ENCODE measurements at regions not wholly inside any gene's neighbourhood (a gene's known extent, or its start where the extent isn't known, plus 50 kb on each side); places are given as distances from the start of the nearest gene placed in this dataset.

DNA sequence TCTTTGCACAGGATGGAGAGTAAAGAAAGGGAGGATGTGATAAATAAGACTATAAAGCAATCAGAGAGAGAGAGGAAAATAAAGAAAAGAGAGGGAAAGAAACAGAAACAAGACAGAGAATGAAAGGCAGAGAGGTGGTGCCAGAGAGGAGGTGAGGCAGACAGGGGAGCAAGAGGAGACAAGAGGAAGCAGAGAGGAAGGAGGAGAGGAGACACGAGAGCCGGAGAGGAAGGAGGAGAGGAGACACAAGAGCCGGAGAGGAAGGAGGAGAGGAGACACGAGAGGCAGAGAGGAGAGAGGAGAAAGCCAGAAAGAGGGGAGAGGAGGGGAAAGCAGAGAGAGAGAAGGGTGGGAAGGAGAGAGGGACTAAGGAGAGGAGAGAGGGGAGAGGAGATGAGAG is 125.2 kb downstream of the PAPOLA start:
- TF ChIP-seq CTCF (conservative IDR thresholded peaks at IDR 0.05): no peak
- H3K27ac ChIP-seq: no peak overlapping the region

- TF ChIP-seq CTCF (conservative IDR thresholded peaks at IDR 0.05): no peak
- no peak overlapping the region for H3K27ac ChIP-seq
Measured at GRCh38 chr14:96627811-96628775, 125.9 kb downstream of the PAPOLA start.

- no peak overlapping the region for H3K27ac ChIP-seq
- TF ChIP-seq CTCF (conservative IDR thresholded peaks at IDR 0.05): no peak
Measured at GRCh38 chr14:96629082-96629481, 126.9 kb downstream of the PAPOLA start.

DNA sequence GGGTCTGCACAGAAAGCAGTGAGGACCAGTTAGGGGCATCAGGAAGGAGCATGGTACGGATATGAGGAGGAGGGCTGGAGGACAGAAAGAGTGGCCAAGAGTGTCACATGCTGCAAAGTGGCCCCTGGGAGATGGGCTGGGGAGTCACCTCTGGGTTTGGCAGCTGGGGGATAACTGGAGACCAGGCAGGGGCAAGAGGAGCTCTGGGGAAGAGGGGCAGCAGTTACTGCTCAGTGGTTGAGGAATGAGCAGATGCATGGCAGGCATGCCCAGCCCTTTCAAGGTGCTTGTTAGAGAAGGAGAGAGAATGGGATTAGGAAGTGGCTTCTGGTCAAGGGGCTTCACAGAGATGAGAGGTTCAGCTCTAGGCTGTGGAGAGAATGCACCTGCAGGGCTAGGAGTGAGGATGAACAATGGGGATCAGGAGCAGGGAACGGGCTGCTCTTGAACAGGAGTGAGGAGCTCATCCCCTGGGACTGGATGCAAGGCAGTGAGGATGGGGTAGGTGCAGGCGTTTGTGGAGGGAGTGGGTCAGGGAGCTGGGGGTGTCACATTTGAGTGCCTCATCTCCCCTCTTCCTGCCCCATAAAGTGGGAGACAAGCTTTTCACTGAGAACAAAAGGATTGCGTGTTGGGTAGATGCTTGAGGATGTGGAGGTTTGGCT is 127.5 kb downstream of the PAPOLA start:
- no peak for TF ChIP-seq CTCF (conservative IDR thresholded peaks at IDR 0.05)
- H3K27ac ChIP-seq: no peak overlapping the region

- no peak for TF ChIP-seq CTCF (conservative IDR thresholded peaks at IDR 0.05)
- no peak overlapping the region for H3K27ac ChIP-seq
Measured at GRCh38 chr14:96630281-96630680, 128.1 kb downstream of the PAPOLA start.

GRCh38 chr14:96631030-96631429 is 128.8 kb downstream of the PAPOLA start:
- TF ChIP-seq CTCF (conservative IDR thresholded peaks at IDR 0.05): no peak
- H3K27ac ChIP-seq: no peak overlapping the region

DNA sequence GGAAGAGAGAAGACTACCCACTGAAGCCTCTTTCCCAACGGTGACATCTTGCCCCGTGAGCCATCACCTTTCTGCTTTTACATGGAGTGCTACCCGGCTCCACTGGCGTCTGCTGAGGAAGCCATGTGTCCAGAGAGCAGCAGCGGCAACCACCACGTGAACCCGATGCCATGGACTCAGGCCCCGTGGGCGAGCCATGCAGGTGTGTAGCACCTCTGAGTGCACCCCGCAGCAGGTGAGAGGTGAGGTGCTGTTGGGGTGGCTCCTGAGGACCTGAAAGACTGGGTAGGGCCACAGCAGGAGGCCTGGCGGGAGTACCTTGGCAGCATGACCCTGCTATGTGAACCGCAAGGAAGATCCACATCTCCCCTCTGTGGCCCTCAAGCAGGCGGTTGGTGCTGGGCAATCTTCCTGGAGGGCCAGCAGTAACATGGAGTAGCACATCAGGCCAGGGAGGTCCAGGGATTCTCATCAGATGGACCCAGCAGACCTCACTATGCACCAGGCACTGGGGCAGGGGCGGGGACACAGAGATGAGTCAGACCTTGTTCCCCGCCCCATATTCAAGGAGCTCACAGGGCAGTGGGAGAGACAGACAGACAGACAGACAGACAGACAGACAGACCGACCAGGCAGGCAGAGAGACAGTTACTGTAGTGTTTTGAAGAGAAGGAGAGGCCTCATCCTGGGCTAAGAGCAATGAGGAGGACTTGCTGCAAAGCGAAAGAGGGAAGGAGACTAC is 129.6 kb downstream of the PAPOLA start:
- no peak overlapping the region for H3K27ac ChIP-seq
- TF ChIP-seq CTCF (conservative IDR thresholded peaks at IDR 0.05): no peak
